Stimulated activated CD4-positive, alpha-beta T cell treated with anti-CD3 and anti-CD28 coated beads, Interleukin-4, amount 100 ng/mL, for 48 hours (primary cell): ENCODE measurements at regions not wholly inside any gene's neighbourhood (a gene's known extent, or its start where the extent isn't known, plus 50 kb on each side); places are given as distances from the start of the nearest gene placed in this dataset.

ENCODE experiments used
- DNase-seq, 2 donors: peaks; one replicate each; pipeline ENCODE4 v3.0.0-alpha.2; 2020; ENCODE audit warnings: low read depth in 2 of 2

DNA sequence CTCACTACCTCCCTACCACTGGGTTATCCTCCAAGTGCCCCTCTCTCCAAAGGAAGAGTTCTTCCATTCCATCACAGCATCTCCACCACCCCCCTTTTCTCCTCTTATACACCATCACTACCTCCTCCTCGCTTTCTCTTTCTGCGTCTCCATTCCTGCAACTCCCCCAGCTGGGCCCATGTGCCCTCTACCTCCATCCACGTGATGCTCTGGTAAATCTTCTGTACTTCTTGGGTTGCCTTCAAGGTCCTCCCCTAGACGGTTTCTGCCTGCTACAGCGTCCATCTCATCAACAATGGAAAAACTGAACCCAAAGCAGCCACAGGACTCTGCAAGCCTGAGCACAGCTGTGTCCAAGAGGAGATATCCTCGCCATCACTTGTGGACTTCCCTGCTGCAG is 129.5 kb upstream of the SLCO3A1 start:
- DNase-seq, result no peak

DNA sequence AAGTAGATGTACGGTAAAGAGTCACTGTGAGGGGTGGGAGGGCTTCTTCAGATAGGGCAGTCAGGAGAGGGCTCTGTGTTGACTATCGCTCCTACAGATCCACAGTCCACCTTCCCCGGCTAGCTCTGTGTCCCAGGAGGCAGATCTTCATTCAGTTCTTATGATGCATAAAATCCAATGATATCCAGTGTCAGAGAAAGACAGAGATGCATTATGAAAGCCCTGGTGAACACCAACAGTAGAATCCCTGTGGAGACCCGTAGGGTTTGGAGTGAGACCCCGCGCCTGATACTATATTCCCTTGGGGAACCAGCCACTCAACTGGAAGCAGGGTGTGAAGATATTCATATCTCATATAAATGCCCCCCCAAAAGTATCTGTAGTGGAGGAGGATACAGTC is 119.8 kb upstream of the SLCO3A1 start:
- no peak for DNase-seq

DNA sequence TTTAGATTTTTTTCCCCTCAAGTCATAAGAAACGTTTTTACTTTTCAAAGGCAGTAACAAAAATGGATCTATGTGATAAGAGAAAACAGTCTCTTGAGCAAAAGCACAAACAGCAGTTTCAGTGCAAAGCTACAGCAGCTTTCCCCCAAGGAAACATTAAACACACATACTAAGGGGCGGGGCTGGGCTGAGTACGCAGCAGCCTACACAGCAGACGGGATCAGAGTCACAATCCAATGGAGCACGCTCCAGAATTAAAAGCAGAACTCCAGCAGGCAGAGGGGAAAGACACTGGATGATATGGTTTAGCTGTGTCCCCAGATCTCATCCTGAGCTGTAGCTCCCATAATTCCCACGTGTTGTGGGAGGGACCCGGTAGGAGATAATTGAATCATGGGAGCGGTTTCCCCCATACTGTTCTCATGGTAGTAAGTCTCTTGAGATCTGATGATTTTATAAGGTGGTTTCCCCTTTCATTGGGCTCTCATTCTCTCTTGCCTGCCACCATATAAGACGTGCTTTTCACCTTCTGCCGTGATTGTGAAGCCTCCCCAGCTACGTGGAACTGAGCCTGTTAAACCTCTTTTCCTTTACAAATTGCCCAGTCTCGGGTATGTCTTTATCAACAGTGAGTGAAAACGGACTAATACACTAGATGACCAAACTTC is 116.2 kb upstream of the SLCO3A1 start:
- no peak for DNase-seq

DNA sequence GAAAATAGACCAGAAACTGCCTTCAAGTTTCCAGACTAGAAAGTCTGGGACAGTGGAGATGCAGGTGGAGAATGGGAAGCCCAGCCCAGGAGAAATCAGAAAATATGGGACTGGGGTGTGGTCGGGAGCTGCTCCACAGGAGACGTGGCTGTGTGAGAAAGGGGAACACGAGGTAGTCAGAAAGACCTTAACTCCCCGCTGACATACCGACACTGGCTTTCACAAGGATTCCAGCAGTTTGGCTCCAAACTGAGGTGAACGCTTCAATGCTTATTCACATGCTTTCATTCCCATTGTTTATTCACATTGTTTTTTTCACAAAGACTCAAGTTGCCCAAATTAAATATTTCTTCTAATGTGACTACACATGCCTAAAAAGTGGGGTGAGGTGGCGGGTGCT is 111.5 kb upstream of the SLCO3A1 start:
- DNase-seq, result no peak

DNA sequence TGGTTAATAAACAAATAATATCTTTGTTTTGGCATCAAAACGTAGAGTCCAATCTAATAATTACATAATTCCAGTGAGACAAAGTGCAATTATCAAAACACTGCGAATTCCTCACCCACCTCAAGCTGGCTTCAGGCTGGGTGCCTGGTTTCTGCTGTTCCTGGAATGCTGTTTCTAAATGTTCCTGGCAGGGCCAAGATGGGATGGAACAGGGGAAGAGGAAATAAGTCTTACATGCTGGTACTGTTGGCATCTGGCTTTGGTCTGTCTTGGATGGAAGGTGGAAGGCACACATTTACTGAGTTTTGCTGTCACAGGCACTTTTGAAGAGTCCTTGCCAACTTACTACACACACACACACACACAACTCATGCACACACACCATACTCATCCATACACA is 101.9 kb upstream of the SLCO3A1 start:
- no peak for DNase-seq

DNA sequence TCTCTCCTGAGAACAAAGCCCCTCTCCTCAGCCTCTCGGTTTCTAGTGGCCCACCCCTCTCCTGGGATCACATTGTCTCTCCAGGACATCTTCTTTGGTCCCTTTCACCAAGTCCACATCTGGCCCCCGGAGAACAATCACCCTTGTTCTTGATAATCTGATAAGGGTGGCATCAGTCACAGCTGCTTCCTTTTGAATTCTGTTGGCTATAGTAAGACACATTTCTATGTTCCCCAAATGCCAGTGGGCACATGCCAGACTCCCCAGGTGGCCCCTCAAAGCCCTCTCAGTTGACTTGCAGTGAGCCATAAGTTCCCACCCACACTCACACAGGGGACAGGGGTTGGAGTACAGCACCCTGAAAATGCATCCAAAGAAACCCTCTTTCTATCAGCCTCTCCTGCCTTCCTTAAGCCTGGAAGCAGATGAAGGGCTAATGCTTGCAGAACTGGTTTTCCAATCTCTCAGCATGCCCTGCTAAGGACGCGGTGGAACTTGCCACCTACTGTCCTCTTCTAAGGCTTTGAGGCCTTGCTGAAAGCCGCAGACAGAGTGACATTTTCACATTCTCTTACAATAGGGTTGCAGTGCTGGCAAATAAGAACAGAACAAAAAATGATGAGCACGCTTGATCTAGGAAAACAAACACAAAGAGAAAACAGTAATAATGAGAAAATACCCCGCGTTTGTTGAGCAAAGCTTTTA is 101.3 kb upstream of the SLCO3A1 start:
- no peak for DNase-seq

DNA sequence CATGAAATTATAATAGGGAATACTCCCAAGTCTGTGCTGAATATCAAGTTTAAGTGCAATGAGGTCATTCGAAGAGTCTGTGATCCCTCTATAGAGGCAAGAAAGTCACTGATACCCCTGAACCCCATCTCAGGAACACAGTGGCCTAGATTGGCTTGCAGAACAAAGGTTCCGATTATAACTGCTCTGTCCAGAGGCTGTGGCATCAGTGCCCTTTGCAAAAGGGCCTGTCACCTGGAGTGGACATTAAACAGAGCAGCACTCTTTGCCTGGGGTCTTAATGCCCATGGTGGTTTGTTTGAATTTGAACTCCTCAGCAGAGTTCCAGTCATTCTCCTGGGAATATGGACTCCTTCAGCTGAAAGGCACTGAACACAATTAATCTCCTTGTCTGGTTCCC is 93.9 kb upstream of the SLCO3A1 start:
- no peak for DNase-seq

DNA sequence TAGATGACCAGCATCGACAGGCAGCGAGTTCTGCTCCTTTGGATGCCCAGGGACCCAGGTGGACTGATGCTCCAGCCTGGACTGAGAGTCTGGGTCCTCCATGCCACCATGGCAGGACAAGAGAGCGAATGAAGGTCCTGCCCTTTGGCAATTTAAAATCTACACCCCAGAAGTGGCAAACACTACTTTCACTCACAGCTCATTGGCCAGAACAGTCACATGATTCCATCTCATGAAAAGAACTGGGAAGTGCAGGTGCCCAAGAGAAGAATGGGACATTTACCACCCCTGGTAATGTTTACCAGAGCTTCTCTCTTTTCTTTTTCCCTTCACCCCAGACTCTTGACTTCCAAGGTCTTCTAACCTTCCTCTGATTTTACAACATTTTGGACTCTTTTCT is 87.8 kb upstream of the SLCO3A1 start:
- DNase-seq, result no peak

DNA sequence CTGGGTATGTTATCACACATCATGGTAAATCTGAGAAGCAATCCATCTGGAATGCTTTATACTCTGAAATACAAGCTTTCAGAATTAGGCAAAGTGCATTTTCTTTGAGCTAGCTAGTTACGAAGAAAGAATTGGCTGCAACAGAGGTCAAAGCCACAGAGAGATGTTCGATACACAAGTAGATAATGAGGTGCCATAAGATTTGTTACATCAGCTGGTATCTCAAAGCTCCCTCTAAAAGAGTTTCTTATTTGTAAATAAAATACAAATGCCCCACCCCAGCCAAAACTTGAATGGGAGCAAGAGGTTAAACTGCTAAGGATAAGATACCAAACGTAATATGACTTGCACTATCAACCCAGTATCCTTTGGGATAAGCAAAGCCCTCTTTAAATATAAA is 84.0 kb upstream of the SLCO3A1 start:
- DNase-seq, result no peak

DNA sequence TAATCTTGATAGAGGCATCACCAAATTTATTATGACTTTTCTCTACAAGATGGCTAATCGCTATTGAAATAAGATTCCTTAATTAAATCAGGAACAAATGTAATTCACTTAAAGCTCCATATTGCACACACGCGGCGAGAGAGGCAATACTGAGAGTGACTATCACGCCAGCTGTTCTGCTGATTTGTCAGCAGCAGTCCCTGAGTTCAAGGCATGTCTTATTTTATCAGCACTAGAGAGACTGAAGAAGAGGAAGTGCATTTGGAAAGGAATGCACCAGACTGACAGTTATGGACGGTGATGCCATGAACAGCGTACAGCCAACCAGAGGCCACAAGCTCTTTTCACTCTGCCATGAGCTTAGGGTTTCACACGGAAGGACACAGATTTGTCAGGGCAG is 83.6 kb upstream of the SLCO3A1 start:
- DNase-seq, result no peak

DNA sequence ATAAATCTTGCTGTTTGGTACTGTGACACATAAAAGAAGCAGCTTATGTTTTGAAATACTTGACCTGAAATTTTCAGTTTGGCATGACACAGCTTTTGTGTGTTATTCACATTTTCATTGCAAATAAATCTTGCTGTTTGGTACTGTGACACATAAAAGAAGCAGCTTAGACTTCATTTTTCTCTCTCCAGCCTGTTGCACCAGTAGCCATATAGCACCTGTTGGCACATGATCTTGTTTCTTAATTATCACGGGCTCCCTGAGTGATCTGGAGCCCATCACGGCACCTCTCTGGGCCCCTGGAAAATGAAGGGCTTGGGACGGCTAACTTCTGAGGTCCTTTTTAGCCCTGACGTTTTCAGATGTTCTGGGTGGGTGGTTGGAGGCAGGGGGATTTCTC is 77.4 kb upstream of the SLCO3A1 start:
- DNase-seq, result no peak

DNA sequence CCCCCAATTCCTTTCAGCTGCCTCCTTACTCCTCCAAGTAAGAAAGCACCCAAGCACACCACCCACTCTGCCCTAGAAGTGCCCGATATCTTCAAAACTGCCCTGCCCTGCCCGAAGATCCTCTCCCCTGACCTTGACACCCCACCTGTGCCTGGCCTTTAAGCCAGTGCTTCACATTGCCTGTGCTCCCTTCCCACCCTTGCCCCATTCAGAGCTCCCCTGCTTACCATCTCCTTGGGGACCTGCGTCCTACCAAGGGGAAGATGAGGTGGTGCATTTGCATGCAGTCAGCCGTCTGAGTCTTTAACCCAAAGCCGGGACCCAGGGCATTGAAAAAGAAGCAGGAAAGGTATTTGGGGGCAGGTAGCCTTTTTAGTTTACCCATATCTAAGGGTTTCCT is 73.5 kb upstream of the SLCO3A1 start:
- no peak for DNase-seq

DNA sequence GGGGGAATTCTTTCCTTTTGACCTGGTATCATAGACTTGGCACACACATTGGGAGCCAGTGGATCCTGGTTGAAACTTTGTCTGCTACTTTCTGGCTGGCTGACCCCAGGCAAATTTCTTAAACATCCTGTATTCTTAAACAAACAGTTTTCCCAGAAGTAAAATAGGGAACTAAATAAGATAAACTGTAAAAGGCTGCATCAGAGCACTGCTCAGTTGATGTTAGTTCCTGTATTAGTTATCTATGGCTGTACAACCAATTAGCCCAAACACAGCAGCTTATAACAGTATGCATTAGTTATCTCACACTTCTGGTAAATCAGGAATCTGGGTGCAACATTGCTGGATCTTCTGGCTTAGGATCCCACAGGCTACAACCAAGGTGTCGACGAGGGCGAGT is 73.1 kb upstream of the SLCO3A1 start:
- no peak for DNase-seq

DNA sequence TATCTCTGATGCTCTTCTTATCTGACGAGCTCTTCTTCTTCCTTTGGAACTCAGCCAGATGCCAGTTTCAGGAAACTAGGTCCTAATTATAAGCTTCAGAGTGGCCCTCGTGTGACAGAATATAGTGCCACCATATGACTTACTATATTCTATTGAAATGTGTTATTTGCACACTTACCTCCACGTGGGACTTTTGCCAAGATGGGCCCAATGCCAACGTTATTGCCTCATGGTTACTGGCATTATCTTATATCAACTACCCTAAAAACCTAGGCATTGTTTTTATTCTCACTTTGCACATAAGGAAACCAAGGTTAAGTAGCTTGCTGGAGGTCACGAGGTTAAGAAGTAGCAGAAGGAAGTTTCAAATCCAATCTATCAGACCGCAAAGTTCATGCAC is 71.3 kb upstream of the SLCO3A1 start:
- DNase-seq, result no peak

DNA sequence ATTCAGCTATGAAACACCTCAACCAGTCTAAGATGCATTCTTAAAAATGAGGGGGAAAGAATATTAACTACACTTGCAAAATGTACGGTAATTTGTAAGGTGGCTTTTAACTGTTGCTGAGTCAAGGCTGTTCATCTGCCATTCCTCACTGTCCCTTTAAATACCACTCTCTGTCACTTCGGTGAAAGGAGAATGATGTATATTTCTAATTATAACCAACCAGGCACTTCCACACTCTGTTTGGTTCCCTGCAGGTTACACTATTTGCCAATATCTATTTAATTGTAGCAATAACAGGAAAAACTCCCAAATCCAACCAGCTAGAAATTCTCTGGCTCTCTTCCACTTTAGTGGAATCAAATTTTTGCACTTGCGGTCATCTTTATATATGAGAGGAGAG is 70.5 kb upstream of the SLCO3A1 start:
- no peak for DNase-seq

DNA sequence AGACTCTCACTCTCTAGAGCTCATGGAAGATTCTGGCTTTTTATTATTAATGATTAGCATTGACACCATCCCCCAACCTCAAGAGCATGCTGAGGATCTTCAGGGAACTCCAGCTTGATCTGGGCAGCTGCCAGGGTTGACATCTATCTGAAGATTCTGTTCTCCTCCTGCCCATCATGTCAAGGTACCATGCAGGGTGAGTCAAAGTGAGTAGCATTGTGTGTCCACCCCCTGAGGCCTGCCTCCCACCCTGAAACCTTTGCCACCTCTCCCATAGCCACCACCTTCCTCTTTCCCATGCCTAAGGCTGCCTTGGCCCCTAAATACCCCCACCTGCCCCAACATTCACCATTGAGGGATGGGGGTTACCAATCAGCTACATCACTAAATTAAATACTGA is 70.1 kb upstream of the SLCO3A1 start:
- DNase-seq, result no peak

DNA sequence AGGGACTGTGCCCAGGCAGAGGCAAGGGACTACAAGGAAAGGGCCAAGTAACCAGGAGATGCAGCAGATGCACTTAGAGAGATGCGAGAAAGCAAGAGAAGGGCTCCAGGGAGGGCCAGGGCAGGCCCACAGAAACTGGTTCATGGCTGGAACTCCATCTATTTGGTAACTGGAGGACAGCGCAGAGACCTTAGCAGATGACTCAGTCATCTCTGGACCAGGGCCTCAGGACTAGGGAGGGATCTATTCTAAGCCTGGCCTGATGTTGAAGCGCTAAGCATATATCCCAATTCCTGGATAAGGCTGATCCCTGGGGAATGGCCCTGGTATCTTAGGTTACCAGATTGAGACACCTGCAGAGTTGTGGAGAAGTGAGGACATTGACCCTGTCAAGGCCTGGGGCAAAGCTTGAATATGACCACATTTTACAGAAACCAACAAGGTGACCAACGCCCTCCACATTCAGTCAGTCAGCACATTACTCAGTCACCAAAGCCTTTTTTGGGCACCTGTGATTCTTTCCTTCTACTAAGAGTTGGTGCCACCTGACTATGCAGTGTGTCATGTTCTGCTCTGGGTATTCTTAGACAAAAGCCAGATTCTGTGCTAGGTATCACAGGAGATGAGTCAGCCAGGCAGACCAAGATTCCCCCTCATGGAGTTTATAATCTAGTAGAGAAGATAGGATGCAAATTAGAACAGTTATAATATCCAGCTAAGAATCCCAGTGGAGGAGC is 68.4 kb upstream of the SLCO3A1 start:
- DNase-seq, result no peak

DNA sequence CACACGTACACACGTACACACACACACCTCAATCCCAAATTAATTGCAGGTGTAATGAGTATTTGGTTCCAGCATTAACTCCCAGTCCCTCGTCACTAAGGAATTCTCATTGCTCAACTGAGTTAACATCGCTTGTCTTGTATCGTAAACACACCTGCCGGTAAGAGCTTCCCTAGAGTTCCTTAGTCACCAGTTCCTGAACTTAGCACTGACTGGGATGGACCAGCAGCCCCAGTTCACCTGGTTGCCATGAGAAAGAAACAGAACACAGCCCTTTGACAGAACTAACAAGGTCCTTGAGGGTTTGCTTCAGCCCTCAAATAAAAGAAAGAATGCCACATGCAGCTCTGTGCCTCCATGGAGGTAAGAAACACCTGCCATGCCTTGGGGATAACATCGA is 66.3 kb upstream of the SLCO3A1 start:
- DNase-seq, result no peak

DNA sequence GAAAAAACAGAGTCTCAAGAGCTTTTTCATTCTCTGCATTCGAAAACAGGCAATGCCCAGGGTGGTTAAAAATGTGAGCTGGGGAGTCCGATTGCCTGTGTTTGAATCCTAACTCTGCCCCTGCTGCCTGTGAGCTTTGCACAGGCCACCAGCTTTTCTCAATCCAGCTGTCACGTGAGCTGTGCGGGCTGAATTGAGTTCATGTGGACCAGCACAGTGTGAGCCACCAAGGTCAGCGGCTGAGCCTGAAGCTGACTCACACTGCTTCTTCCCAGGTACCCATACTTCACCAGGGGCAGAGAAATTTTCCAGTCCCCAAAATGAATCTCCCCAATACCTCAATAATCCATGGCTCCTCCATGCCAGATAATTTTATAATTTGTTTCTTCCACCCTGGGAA is 64.4 kb upstream of the SLCO3A1 start:
- no peak for DNase-seq

DNA sequence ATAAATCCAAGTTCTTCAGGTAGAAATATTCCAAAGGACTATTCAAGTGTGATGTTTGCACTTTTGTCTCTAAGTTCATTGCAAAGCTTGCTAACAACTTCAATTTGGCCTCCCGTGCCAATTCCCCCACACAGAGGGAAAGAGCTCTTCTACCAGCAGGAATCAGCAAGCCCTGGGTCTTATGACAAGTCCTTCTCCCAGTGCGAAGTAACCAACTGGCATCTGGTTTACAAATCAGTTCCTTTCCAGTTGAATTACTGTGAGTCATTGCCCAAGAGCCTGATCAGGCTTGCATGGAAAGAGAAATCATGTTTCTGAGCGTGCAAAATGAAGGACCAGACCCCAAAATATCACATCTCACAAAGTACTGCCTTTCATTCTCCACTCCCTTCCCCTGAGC is 62.7 kb upstream of the SLCO3A1 start:
- no peak for DNase-seq

DNA sequence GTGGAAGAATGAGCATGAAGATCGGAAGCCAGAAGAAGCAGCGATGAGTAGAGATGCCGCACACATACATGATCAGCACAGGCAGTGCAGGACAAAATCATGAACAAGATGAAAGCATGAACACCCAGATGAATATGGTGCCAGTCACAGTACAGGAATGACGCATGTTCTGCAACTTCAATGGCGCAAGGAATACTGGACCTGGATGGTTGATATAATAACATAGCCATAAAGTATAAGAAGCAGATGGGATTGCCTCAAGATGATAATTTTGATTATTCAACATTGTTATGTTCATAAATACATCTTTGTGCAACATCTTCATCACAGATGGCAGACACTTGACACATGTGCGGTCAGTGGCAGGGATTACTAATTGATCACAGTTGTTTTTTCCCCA is 59.7 kb upstream of the SLCO3A1 start:
- no peak for DNase-seq

DNA sequence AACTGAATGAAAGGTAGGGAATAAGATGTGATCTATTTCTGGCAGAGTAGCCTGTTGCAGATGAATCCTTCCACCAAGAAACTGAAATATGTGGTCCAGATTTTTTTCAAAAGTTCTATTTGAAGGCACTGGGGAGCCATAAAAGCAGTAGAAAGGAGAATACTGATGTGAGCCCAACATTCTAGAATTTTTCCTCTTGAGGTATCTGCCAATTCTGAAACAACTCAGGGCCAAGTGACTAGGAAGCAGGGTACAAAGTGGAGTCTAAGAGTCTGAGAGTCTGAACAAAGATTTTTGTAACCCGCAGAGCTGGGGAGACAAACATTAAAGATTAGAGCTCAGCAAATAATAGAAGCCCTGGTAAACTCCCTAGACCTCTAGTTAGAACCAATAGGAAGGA is 58.3 kb upstream of the SLCO3A1 start:
- DNase-seq, result no peak

DNA sequence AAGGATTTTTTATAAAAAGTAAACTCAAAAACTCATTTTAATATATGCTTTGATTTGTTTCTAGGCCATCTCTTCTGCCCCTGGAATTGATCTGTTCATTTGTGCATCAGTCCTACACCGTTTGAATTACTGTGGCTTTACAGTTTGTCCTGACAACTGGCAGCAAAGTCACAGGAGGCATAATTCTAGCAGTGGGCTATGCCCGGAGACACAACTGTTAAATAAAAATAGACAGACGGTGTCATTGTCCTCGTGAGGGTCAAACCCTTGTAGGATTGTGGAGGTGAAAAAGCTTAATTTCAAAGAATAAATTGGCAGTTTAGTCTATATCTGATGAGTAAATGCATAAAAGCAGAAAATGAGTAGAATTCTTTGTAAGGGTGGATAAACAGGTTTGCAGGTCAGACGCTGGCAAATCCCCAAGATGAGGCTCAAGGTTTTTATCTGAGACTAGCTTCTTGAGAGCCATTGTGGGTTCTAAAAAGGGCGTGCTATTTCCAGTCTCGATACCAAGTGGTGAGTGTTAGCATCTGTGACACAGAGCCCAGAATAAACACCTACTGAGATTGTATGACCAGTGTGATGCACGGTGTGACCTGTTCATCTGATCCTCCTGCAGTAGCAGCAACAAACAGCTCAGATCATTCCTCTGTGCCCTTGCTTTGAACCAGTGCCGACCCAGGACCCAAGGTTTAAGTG is 51.5 kb upstream of the SLCO3A1 start:
- DNase-seq, result no peak
